Stimulated activated CD4-positive, alpha-beta T cell treated with anti-CD3 and anti-CD28 coated beads, TNF-alpha, amount 100 ng/mL, for 48 hours (primary cell): ENCODE measurements at regions not wholly inside any gene's neighbourhood (a gene's known extent, or its start where the extent isn't known, plus 50 kb on each side); places are given as distances from the start of the nearest gene placed in this dataset.

ENCODE experiments used
- DNase-seq, 3 donors: peaks; one replicate each; pipeline ENCODE4 v3.0.0-alpha.2; 2020; ENCODE audit warnings: low read depth in 3 of 3

- DNase-seq, result no peak
These were observed 286.4 kb upstream of the ADARB2 start for GRCh38 chr10:2023687-2024086.

- DNase-seq, result no peak
These were observed 285.1 kb upstream of the ADARB2 start for GRCh38 chr10:2022401-2022800.

GRCh38 chr10:2020836-2021235 is 283.5 kb upstream of the ADARB2 start:
- no peak for DNase-seq

- no peak for DNase-seq
These were observed 282.5 kb upstream of the ADARB2 start for GRCh38 chr10:2019803-2020202.

GRCh38 chr10:2019281-2019680 is 282.0 kb upstream of the ADARB2 start:
- no peak for DNase-seq

GRCh38 chr10:2014541-2014940 is 277.2 kb upstream of the ADARB2 start:
- no peak for DNase-seq

GRCh38 chr10:2012209-2012608 is 274.9 kb upstream of the ADARB2 start:
- DNase-seq, result no peak

GRCh38 chr10:2011106-2011716 is 273.9 kb upstream of the ADARB2 start:
- no peak for DNase-seq

- no peak for DNase-seq
These were observed 268.2 kb upstream of the ADARB2 start for GRCh38 chr10:2005546-2005945.

GRCh38 chr10:1992930-1993329 is 255.6 kb upstream of the ADARB2 start:
- no peak for DNase-seq

GRCh38 chr10:1989090-1989489 is 251.8 kb upstream of the ADARB2 start:
- no peak for DNase-seq

- no peak for DNase-seq
These were observed 244.7 kb upstream of the ADARB2 start for GRCh38 chr10:1981976-1982375.

- no peak for DNase-seq
These were observed 243.1 kb upstream of the ADARB2 start for GRCh38 chr10:1980459-1980858.

GRCh38 chr10:1978584-1978983 is 241.3 kb upstream of the ADARB2 start:
- no peak for DNase-seq

- DNase-seq, result no peak
These were observed 240.1 kb upstream of the ADARB2 start for GRCh38 chr10:1977461-1977860.

GRCh38 chr10:1972406-1972805 is 235.1 kb upstream of the ADARB2 start:
- DNase-seq, result no peak

GRCh38 chr10:1968257-1969033 is 231.1 kb upstream of the ADARB2 start:
- no peak for DNase-seq

- DNase-seq, result no peak
These were observed 229.5 kb upstream of the ADARB2 start for GRCh38 chr10:1966712-1967376.

- no peak for DNase-seq
These were observed 227.2 kb upstream of the ADARB2 start for GRCh38 chr10:1964476-1964875.

- no peak for DNase-seq
These were observed 226.0 kb upstream of the ADARB2 start for GRCh38 chr10:1963341-1963740.

GRCh38 chr10:1961989-1962388 is 224.7 kb upstream of the ADARB2 start:
- no peak for DNase-seq

GRCh38 chr10:1960982-1961381 is 223.7 kb upstream of the ADARB2 start:
- DNase-seq, result no peak

GRCh38 chr10:1957057-1957456 is 219.7 kb upstream of the ADARB2 start:
- DNase-seq, result no peak
